Ascending aorta (tissue), 2 donors: ENCODE measurements at regions not wholly inside any gene's neighbourhood (a gene's known extent, or its start where the extent isn't known, plus 50 kb on each side); places are given as distances from the start of the nearest gene placed in this dataset.

Source experiments
- DNase-seq, 2 donors: peaks; one replicate each; pipeline ENCODE4 v3.0.0-alpha.2; 2019; ENCODE audit warnings: low spot score in 2 of 2
- H3K27ac ChIP-seq, 2 donors: fragments of 200-600 bp; sonication (generic); one replicate each; pipeline ENCODE4 v1.5.1; 2016 to 2017; ENCODE audit warnings: mild to moderate bottlenecking in 1 of 2
- H3K27me3 ChIP-seq: fragments of 200-600 bp; sonication (generic); one replicate; pipeline ENCODE4 v1.5.1; 2017
- H3K36me3 ChIP-seq, 2 donors: fragments of 200-600 bp; sonication (generic); one replicate each; pipeline ENCODE4 v1.5.1; 2016
- H3K4me1 ChIP-seq, 2 donors: fragments of 200-600 bp; sonication (generic); one replicate each; pipeline ENCODE4 v1.5.1; 2016 to 2017; ENCODE audit warnings: mild to moderate bottlenecking in 1 of 2
- H3K4me3 ChIP-seq, 2 donors: fragments of 200-600 bp; sonication (generic); one replicate each; pipeline ENCODE4 v1.5.1; 2016 to 2017; ENCODE audit warnings: mild to moderate bottlenecking in 1 of 2
- H3K9me3 ChIP-seq, 2 donors: fragments of 200-600 bp; sonication (generic); one replicate each; pipeline ENCODE4 v1.5.1; 2016
- CTCF ChIP-seq, 3 experiments: fragments of 200-600 bp in 2 of 3; fragments of 450-650 bp in 1 of 3; sonication (generic) in 2 of 3; IDR thresholded peaks; one replicate each; pipeline ENCODE4 v1.5.1; 2016 to 2019; ENCODE audit warnings: antibody characterized with exemption in 3 of 3, mild to moderate bottlenecking in 1 of 3, moderate library complexity in 1 of 3
- intact Hi-C: fragments of 100-400 bp; cut with DNase I; formaldehyde crosslinking; loops from one replicate; pipeline ENCODE4 v1.15.1; 2023

GRCh38 chr14:41144370-41144769 is 462.3 kb upstream of the LRFN5 start:
- Histone ChIP-seq H3K4me1 (no peaks in the 10 kb centered on the region), H3K36me3 (no peaks in the 10 kb centered on the region), H3K9me3 (no peaks in the 10 kb centered on the region), H3K27me3 (no peaks in the 10 kb centered on the region), H3K4me3 (no peak overlapping the region), H3K27ac (no peak overlapping the region)
- no peak for DNase-seq
- TF ChIP-seq CTCF (IDR thresholded peaks at IDR 0.05): no peak
- intact Hi-C loops: no loop called here

GRCh38 chr14:41137741-41138140 is 468.9 kb upstream of the LRFN5 start:
- Histone ChIP-seq H3K27me3 (no peaks in the 10 kb centered on the region), H3K4me3 (no peak overlapping the region), H3K4me1 (no peaks in the 10 kb centered on the region), H3K9me3 (no peaks in the 10 kb centered on the region), H3K27ac (no peak overlapping the region), H3K36me3 (no peaks in the 10 kb centered on the region)
- TF ChIP-seq CTCF (IDR thresholded peaks at IDR 0.05): no peak
- intact Hi-C loops: no loop called here
- DNase-seq: no peak

- TF ChIP-seq CTCF (IDR thresholded peaks at IDR 0.05): no peak
Measured at GRCh38 chr14:41130274-41130673, 476.4 kb upstream of the LRFN5 start.

GRCh38 chr14:41120402-41120801 is 486.3 kb upstream of the LRFN5 start:
- H3K4me3 ChIP-seq: no peak overlapping the region
- no peaks in the 10 kb centered on the region for H3K36me3 ChIP-seq
- intact Hi-C loops: no loop called here
- no peak overlapping the region for H3K27ac ChIP-seq
- DNase-seq: no peak
- no peak for TF ChIP-seq CTCF (IDR thresholded peaks at IDR 0.05)
- H3K9me3 ChIP-seq: no peaks in the 10 kb centered on the region
- no peaks in the 10 kb centered on the region for H3K27me3 ChIP-seq
- H3K4me1 ChIP-seq: no peaks in the 10 kb centered on the region

More at GRCh38 chr14:41130274-41130673, 476.4 kb upstream of the LRFN5 start:
- intact Hi-C loops: no loop called here
- H3K4me1 ChIP-seq: no peaks in the 10 kb centered on the region
- no peaks in the 10 kb centered on the region for H3K27me3 ChIP-seq
- no peak for DNase-seq
- no peak overlapping the region for H3K4me3 ChIP-seq
- no peak overlapping the region for H3K27ac ChIP-seq
- H3K36me3 ChIP-seq: no peaks in the 10 kb centered on the region
- H3K9me3 ChIP-seq: no peaks in the 10 kb centered on the region

GRCh38 chr14:41096131-41096530 is 510.5 kb upstream of the LRFN5 start:
- H3K4me1 ChIP-seq: no peaks in the 10 kb centered on the region
- intact Hi-C loops: no loop called here
- no peaks in the 10 kb centered on the region for H3K36me3 ChIP-seq

More at GRCh38 chr14:41096131-41096530, 510.5 kb upstream of the LRFN5 start:
- TF ChIP-seq CTCF (IDR thresholded peaks at IDR 0.05): no peak
- Histone ChIP-seq H3K4me3 (no peak overlapping the region), H3K27ac (no peak overlapping the region), H3K27me3 (no peaks in the 10 kb centered on the region), H3K9me3 (no peaks in the 10 kb centered on the region)
- DNase-seq: no peak
